ENCODE measurements at regions not wholly inside any gene's neighbourhood (a gene's known extent, or its start where the extent isn't known, plus 50 kb on each side); places are given as distances from the start of the nearest gene placed in this dataset.

DNA sequence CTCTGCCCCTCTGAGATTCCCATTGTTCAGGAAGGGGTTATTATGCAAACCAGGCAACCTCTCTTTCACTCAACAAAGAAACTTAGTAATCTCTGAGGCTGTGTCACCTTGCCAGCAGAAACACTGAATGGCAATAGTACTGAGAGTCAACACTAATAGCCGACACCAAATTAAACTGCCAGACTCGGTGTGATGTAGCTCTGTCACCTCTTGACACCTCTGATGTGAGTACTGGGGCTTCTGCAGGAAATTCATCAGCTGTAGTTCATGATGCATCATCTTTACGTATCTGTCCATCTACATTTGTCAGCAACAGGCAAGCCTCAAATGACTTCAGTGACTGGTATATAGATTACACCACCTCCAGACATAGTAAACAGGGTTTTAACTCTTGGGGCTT lies 65.0 kb upstream of the ONECUT1 start:
- no peak overlapping the region for H3K4me3 ChIP-seq (ENCODE audit: low read length in 2 of 2)
- H2BK15ac ChIP-seq (ENCODE audit: low read length), result no peak overlapping the region
- H4K91ac ChIP-seq (ENCODE audit: low read depth, low read length, poor library complexity), result no peak overlapping the region
- H3K36me3 ChIP-seq (replicated peaks in 1 of 2; ENCODE audit: control insufficient read depth in 2 of 2, insufficient read depth in 2 of 2, low read length in 2 of 2), result no peaks in the 10 kb centered on the region
- H3K79me1 ChIP-seq (ENCODE audit: low read depth, low read length), result no peaks in the 10 kb centered on the region
- H3K4me2 ChIP-seq (ENCODE audit: insufficient read depth, low read length, poor library complexity, severe bottlenecking), result no peak overlapping the region
- no peak overlapping the region for H3K4ac ChIP-seq (ENCODE audit: low read length)
- H3K27ac ChIP-seq (replicated peaks; ENCODE audit: low read length), result no peak overlapping the region
- H3K9me3 ChIP-seq (replicated peaks in 1 of 2; ENCODE audit: control insufficient read depth in 2 of 2, insufficient read depth in 1 of 2, low read depth in 1 of 2, low read length in 2 of 2), result no peaks in the 10 kb centered on the region
- H4K8ac ChIP-seq (ENCODE audit: low read depth, low read length), result no peak overlapping the region
- H3K9ac ChIP-seq (ENCODE audit: low read depth, low read length, poor library complexity), result no peak overlapping the region
- H3K27me3 ChIP-seq (ENCODE audit: control insufficient read depth in 3 of 3, insufficient read depth in 3 of 3, low read depth in 1 of 3, low read length in 3 of 3), result no peaks in the 10 kb centered on the region
- H3K18ac ChIP-seq (ENCODE audit: low read length), result no peak overlapping the region
- H3K14ac ChIP-seq (ENCODE audit: low read length), result no peak overlapping the region
- no peak for DNase-seq (ENCODE audit: low spot score)
- no peak overlapping the region for H2AFZ ChIP-seq (ENCODE audit: low read length)
- H2BK5ac ChIP-seq (ENCODE audit: low read length), result no peak overlapping the region
- peaks cover 16 to 21% of the 10 kb centered on the region in 2 donors for H3K4me1 ChIP-seq (ENCODE audit: control insufficient read depth in 2 of 2, insufficient read depth in 1 of 2, low read depth in 1 of 2, low read length in 2 of 2)
- WGBS, 2 donors (ENCODE audit: extremely low coverage in 2 of 2, insufficient read length in 2 of 2, insufficient replicate concordance in 1 of 2), result no CpG with 5 or more reads among the region's 3 CpGs
- H3K23ac ChIP-seq (ENCODE audit: low read depth, low read length, poor library complexity), result no peak overlapping the region
- no peak overlapping the region for H2AK5ac ChIP-seq (ENCODE audit: low read depth, low read length)
- no peak overlapping the region for H2BK12ac ChIP-seq (ENCODE audit: low read length)
- no peak overlapping the region for H2BK120ac ChIP-seq (ENCODE audit: low read depth, low read length)

DNA sequence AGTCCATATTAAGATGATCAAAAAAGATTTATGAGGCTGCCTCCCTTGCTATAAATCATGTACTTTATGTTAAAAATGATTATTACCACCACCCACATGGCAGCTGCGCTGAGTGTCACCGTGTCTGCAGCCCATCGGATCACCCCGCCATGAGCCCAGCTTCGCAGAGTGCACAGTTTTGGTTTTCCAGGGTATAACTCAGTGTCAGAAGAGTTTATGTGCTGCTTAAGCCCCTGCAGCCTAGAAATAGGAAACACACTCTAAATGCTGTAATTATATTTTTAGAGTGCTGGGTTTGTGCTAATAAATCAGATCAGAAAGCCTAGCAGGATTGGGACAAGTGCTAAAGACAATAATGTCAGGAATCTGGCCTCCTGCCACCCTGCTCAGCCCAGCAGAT lies 54.7 kb upstream of the ONECUT1 start:
- no peak overlapping the region for H2AK5ac ChIP-seq (ENCODE audit: low read depth, low read length)
- H3K18ac ChIP-seq (ENCODE audit: low read length), result no peak overlapping the region
- no peak overlapping the region for H3K27ac ChIP-seq (replicated peaks; ENCODE audit: low read length)
- no peak for DNase-seq (ENCODE audit: low spot score)
- H2BK15ac ChIP-seq (ENCODE audit: low read length), result no peak overlapping the region
- H3K36me3 ChIP-seq (replicated peaks in 1 of 2; ENCODE audit: control insufficient read depth in 2 of 2, insufficient read depth in 2 of 2, low read length in 2 of 2), result no peaks in the 10 kb centered on the region
- no peak overlapping the region for H2BK12ac ChIP-seq (ENCODE audit: low read length)
- no peak overlapping the region for H4K8ac ChIP-seq (ENCODE audit: low read depth, low read length)
- peaks cover 0 to 1% of the 10 kb centered on the region in 2 donors for H3K4me1 ChIP-seq (ENCODE audit: control insufficient read depth in 2 of 2, insufficient read depth in 1 of 2, low read depth in 1 of 2, low read length in 2 of 2)
- H3K14ac ChIP-seq (ENCODE audit: low read length), result no peak overlapping the region
- no peak overlapping the region for H3K4me3 ChIP-seq (ENCODE audit: low read length in 2 of 2)
- H3K4ac ChIP-seq (ENCODE audit: low read length), result no peak overlapping the region
- H3K23ac ChIP-seq (ENCODE audit: low read depth, low read length, poor library complexity), result no peak overlapping the region
- H3K27me3 ChIP-seq (ENCODE audit: control insufficient read depth in 3 of 3, insufficient read depth in 3 of 3, low read depth in 1 of 3, low read length in 3 of 3), result peaks cover 0 to 6% (median 0%) of the 10 kb centered on the region in 3 experiments
- H2AFZ ChIP-seq (ENCODE audit: low read length), result no peak overlapping the region
- no peak overlapping the region for H2BK5ac ChIP-seq (ENCODE audit: low read length)
- H4K91ac ChIP-seq (ENCODE audit: low read depth, low read length, poor library complexity), result no peak overlapping the region
- WGBS, 2 donors (ENCODE audit: extremely low coverage in 2 of 2, insufficient read length in 2 of 2, insufficient replicate concordance in 1 of 2), result no CpG with 5 or more reads among the region's 5 CpGs
- H2BK120ac ChIP-seq (ENCODE audit: low read depth, low read length), result no peak overlapping the region
- H3K9me3 ChIP-seq (replicated peaks in 1 of 2; ENCODE audit: control insufficient read depth in 2 of 2, insufficient read depth in 1 of 2, low read depth in 1 of 2, low read length in 2 of 2), result no peaks in the 10 kb centered on the region
- no peaks in the 10 kb centered on the region for H3K79me1 ChIP-seq (ENCODE audit: low read depth, low read length)
- no peak overlapping the region for H3K4me2 ChIP-seq (ENCODE audit: insufficient read depth, low read length, poor library complexity, severe bottlenecking)
- no peak overlapping the region for H3K9ac ChIP-seq (ENCODE audit: low read depth, low read length, poor library complexity)
